ENCODE measurements at regions not wholly inside any gene's neighbourhood (a gene's known extent, or its start where the extent isn't known, plus 50 kb on each side); places are given as distances from the start of the nearest gene placed in this dataset.
"Not testable (repeated sequence)": the region's sequence is repeated elsewhere in the genome, so short reads cannot be mapped to it uniquely, and the experiment has no call there.

- Mint-ChIP-seq H3K27ac (no peak overlapping the region), H3K36me3 (ENCODE audit: low read depth) (no peaks in the 10 kb centered on the region), H3K9me3 (no peaks in the 10 kb centered on the region), H3K27me3 (ENCODE audit: insufficient read depth) (peaks cover 4% of the 10 kb centered on the region), H3K4me1 (ENCODE audit: low read depth) (no peaks in the 10 kb centered on the region), H3K4me3 (no peak overlapping the region)
- no peak for DNase-seq (ENCODE audit: low spot score)
- intact Hi-C loops (cut with micrococcal nuclease): no loop called here
Measured at GRCh38 chr3:10688548-10689172, 127.4 kb upstream of the SLC6A11 start.

GRCh38 chr3:10692039-10692622, 123.9 kb upstream of the SLC6A11 start:
- no peaks in the 10 kb centered on the region for H3K4me1 Mint-ChIP-seq (ENCODE audit: low read depth)
- no peak for DNase-seq (ENCODE audit: low spot score)
- no peak overlapping the region for H3K27ac Mint-ChIP-seq
- no peaks in the 10 kb centered on the region for H3K9me3 Mint-ChIP-seq
- H3K36me3 Mint-ChIP-seq (ENCODE audit: low read depth): no peaks in the 10 kb centered on the region
- H3K27me3 Mint-ChIP-seq (ENCODE audit: insufficient read depth): peaks cover 5% of the 10 kb centered on the region
- intact Hi-C loops (cut with micrococcal nuclease): no loop called here
- H3K4me3 Mint-ChIP-seq: no peak overlapping the region

DNA sequence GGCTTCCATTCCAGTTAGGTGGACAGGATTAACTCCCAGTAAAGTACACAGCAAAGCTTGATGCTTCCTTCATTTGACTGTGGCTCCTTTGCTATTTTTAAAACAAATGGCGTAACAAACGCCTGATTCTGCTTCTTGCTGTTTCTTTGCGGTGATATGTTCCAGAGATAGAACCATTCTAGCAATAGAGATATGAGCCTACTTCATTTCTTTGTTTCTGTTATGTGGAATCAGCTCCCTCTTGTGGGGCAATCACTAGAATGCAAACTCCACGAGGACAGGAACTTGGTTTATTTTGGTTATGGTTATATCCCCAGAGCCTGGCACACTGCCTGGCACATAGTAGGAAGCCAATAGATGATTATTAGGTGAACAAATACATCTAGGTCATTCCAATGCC, 122.6 kb upstream of the SLC6A11 start:
- Mint-ChIP-seq H3K9me3 (no peaks in the 10 kb centered on the region), H3K36me3 (ENCODE audit: low read depth) (no peaks in the 10 kb centered on the region), H3K27me3 (ENCODE audit: insufficient read depth) (peaks cover 5% of the 10 kb centered on the region), H3K4me3 (no peak overlapping the region), H3K27ac (no peak overlapping the region), H3K4me1 (ENCODE audit: low read depth) (no peaks in the 10 kb centered on the region)
- DNase-seq (ENCODE audit: low spot score): no peak
- intact Hi-C loops (cut with micrococcal nuclease): no loop called here

GRCh38 chr3:10694179-10694578, 121.8 kb upstream of the SLC6A11 start:
- DNase-seq (ENCODE audit: low spot score): no peak
- Mint-ChIP-seq H3K27me3 (ENCODE audit: insufficient read depth) (peaks cover 5% of the 10 kb centered on the region), H3K36me3 (ENCODE audit: low read depth) (no peaks in the 10 kb centered on the region), H3K4me3 (no peak overlapping the region), H3K9me3 (no peaks in the 10 kb centered on the region), H3K4me1 (ENCODE audit: low read depth) (no peaks in the 10 kb centered on the region), H3K27ac (no peak overlapping the region)
- intact Hi-C loops (cut with micrococcal nuclease): no loop called here

- H3K36me3 Mint-ChIP-seq (ENCODE audit: low read depth); H3K27ac Mint-ChIP-seq; H3K4me1 Mint-ChIP-seq (ENCODE audit: low read depth); H3K27me3 Mint-ChIP-seq (ENCODE audit: insufficient read depth); H3K4me3 Mint-ChIP-seq; intact Hi-C loops (cut with micrococcal nuclease); H3K9me3 Mint-ChIP-seq; DNase-seq (ENCODE audit: low spot score): not testable (repeated sequence)
Measured at GRCh38 chr3:10695186-10695585, 120.8 kb upstream of the SLC6A11 start.

DNA sequence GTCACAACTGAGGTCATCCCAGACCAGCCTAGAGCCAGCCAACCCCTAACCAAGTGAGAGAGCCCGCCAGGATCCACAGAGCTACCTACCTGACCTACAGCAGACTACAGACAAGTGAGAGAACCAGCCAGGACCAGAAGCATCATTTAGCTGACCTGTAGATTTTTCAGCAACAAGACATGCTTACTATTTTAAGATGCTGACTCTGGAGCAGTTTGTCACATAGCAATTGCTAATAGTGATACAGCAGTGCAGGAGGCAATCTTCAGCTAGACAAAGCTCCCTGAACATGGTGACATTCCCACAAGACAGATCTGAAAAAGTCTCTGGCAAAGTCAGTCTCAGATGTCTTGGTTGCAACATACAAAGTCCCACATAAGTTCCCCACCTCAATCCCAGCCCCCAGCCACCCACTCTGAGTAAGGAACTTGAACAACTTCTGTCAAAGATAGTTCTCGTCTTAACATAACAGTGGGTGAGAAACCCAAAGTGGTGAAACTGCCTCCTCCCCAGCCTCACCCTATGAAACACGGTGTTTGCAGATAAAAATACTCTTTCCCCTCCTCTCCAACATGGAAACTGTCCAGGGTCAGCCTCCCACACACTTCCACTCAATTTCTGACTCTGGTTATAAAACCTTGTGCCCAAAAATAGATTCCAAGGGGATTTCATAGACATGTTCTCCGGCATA, 120.3 kb upstream of the SLC6A11 start:
- H3K4me1 Mint-ChIP-seq (ENCODE audit: low read depth): no peaks in the 10 kb centered on the region
- DNase-seq (ENCODE audit: low spot score): no peak
- H3K9me3 Mint-ChIP-seq: no peaks in the 10 kb centered on the region
- intact Hi-C loops (cut with micrococcal nuclease): no loop called here
- peaks cover 5% of the 10 kb centered on the region for H3K27me3 Mint-ChIP-seq (ENCODE audit: insufficient read depth)
- no peaks in the 10 kb centered on the region for H3K36me3 Mint-ChIP-seq (ENCODE audit: low read depth)
- no peak overlapping the region for H3K4me3 Mint-ChIP-seq
- H3K27ac Mint-ChIP-seq: no peak overlapping the region

- H3K4me3 Mint-ChIP-seq: no peak overlapping the region
- H3K4me1 Mint-ChIP-seq (ENCODE audit: low read depth): no peaks in the 10 kb centered on the region
- no peaks in the 10 kb centered on the region for H3K36me3 Mint-ChIP-seq (ENCODE audit: low read depth)
- peaks cover 10% of the 10 kb centered on the region for H3K27me3 Mint-ChIP-seq (ENCODE audit: insufficient read depth)
- no peak for DNase-seq (ENCODE audit: low spot score)
- intact Hi-C loops (cut with micrococcal nuclease): no loop called here
- no peaks in the 10 kb centered on the region for H3K9me3 Mint-ChIP-seq
- no peak overlapping the region for H3K27ac Mint-ChIP-seq
Measured at GRCh38 chr3:10697918-10698317, 118.1 kb upstream of the SLC6A11 start.

DNA sequence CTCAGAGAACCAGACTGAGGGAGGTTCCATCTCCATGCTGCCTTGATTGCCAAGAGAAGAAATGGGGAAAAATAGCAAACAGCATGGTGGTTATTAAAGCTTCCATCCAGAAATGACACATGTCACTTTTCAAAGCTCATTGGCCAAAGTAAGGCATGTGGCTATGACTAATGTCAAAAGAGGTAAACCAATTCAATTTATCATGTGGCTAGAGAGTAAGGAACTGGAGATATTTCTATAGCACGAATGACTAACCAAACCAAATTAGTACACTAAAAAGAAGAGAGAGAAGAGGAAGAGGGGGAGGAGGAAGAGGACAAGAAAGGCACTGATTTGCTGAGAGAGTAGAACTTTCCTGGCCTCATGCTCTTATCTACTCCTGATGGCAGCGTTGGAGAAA, 115.2 kb upstream of the SLC6A11 start:
- no peaks in the 10 kb centered on the region for H3K36me3 Mint-ChIP-seq (ENCODE audit: low read depth)
- peaks cover 23% of the 10 kb centered on the region for H3K27me3 Mint-ChIP-seq (ENCODE audit: insufficient read depth)
- H3K27ac Mint-ChIP-seq: no peak overlapping the region
- H3K4me1 Mint-ChIP-seq (ENCODE audit: low read depth): no peaks in the 10 kb centered on the region
- DNase-seq (ENCODE audit: low spot score): no peak
- intact Hi-C loops (cut with micrococcal nuclease): no loop called here
- H3K4me3 Mint-ChIP-seq: no peak overlapping the region
- H3K9me3 Mint-ChIP-seq: no peaks in the 10 kb centered on the region

GRCh38 chr3:10702961-10703740, 112.9 kb upstream of the SLC6A11 start:
- Mint-ChIP-seq H3K4me3 (no peak overlapping the region), H3K27me3 (ENCODE audit: insufficient read depth) (peaks cover 39% of the 10 kb centered on the region), H3K4me1 (ENCODE audit: low read depth) (no peaks in the 10 kb centered on the region), H3K9me3 (no peaks in the 10 kb centered on the region), H3K27ac (no peak overlapping the region), H3K36me3 (ENCODE audit: low read depth) (no peaks in the 10 kb centered on the region)
- intact Hi-C loops (cut with micrococcal nuclease): no loop called here
- no peak for DNase-seq (ENCODE audit: low spot score)

DNA sequence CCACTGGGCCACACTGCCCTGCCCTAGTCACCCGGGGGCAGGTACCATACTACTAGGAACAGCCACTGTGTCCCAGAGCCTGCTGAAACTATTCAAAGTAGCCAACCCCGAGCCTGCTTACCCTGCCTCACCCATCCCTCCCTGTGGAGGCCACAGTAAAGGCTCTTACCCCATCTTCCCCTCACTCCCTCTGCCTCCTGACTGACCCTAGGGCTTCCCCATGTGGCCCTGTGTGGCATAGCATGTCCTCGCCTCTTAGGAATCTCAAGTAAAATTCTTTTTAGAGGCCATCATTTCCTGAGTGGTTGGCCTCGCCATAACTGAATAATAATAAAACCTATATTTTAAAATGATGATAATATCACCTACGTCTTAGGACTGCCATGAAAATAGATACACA, 112.2 kb upstream of the SLC6A11 start:
- H3K27ac Mint-ChIP-seq: no peak overlapping the region
- H3K27me3 Mint-ChIP-seq (ENCODE audit: insufficient read depth): peaks cover 41% of the 10 kb centered on the region
- H3K36me3 Mint-ChIP-seq (ENCODE audit: low read depth): no peaks in the 10 kb centered on the region
- intact Hi-C loops (cut with micrococcal nuclease): no loop called here
- no peak overlapping the region for H3K4me3 Mint-ChIP-seq
- H3K9me3 Mint-ChIP-seq: no peaks in the 10 kb centered on the region
- DNase-seq (ENCODE audit: low spot score): no peak
- H3K4me1 Mint-ChIP-seq (ENCODE audit: low read depth): no peaks in the 10 kb centered on the region

- Mint-ChIP-seq H3K27ac (no peak overlapping the region), H3K4me1 (ENCODE audit: low read depth) (no peaks in the 10 kb centered on the region), H3K36me3 (ENCODE audit: low read depth) (peaks cover 1% of the 10 kb centered on the region), H3K9me3 (no peaks in the 10 kb centered on the region), H3K27me3 (ENCODE audit: insufficient read depth) (peaks cover 48% of the 10 kb centered on the region), H3K4me3 (no peak overlapping the region)
- no peak for DNase-seq (ENCODE audit: low spot score)
- intact Hi-C loops (cut with micrococcal nuclease): no loop called here
Measured at GRCh38 chr3:10706156-10706739, 109.8 kb upstream of the SLC6A11 start.

DNA sequence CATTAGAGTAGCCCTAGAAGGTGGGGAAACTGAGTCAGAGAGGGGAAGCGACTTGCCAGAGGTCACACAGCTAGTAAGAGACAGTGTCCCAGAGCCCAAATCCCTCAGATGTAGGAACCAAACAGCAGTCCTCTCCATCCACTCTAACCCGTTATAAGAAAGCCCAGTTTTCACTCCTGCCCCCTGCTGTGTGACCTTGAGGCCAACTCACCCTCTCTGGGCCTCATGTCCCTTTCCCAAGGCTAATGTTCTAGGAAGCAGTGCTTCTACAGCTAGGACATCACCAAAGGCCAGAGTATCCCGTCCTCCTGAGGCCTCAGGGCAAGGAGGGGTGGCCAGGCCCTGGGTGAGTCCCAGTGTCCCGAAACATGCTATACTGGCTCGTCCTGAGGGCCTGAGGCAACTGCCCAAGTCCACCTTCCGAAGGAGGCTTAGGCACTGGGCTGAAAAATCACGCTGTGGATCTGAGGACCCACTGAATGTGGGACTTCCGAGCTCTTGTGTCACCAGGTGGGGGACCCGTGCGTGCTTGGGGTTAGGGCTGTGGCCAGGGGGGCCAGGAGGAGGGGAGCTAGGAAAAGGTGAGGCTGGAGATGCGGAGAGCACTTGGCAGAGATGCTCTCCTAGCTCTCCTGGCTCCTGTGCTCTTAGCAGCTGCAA, 109.2 kb upstream of the SLC6A11 start:
- Mint-ChIP-seq H3K27me3 (ENCODE audit: insufficient read depth) (peaks cover 48% of the 10 kb centered on the region), H3K4me3 (no peak overlapping the region), H3K9me3 (no peaks in the 10 kb centered on the region), H3K27ac (no peak overlapping the region), H3K36me3 (ENCODE audit: low read depth) (peaks cover 1% of the 10 kb centered on the region), H3K4me1 (ENCODE audit: low read depth) (no peaks in the 10 kb centered on the region)
- intact Hi-C loops (cut with micrococcal nuclease): no loop called here
- no peak for DNase-seq (ENCODE audit: low spot score)
